ENCODE measurements at regions not wholly inside any gene's neighbourhood (a gene's known extent, or its start where the extent isn't known, plus 50 kb on each side); places are given as distances from the start of the nearest gene placed in this dataset.

DNA sequence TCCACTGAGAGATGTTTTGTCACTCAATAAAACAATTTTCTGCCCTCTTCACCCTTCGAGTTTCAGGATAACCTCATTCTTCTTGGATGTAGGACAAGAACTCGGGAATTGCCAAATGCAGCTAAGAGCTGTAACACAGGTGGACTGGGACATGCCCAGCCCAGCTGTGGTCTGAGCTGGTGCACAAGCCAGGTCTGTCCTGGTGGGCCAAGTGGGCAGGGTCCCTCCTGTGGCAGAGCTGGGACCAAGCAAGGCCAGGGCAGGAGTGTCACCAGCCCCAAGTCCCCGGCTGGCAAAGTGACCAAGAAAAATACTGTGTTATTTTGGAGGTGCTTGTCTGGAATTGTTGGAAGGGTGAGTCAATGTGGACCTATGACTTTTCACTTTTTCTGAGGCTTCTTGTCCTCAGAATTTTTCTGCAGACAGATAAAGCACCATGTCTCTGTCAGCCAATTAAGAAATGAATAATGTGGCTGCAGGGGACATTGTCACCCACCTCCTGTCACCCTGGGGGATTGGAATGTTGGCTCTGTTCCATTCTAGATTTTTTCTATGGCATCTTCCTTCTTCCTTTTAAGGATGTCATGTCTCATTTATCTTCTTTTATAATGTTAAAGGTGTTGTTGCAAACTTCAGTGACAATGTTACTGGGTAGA is 645.2 kb upstream of the EPHA6 start:
- no peak overlapping the region for H3K27ac Mint-ChIP-seq
- no peaks in the 10 kb centered on the region for H3K36me3 Mint-ChIP-seq
- H3K9me3 Mint-ChIP-seq: peaks cover 0 to 7% (median 3%) of the 10 kb centered on the region in 3 donors
- H3K4me3 Mint-ChIP-seq: no peak overlapping the region
- no peaks in the 10 kb centered on the region for H3K27me3 Mint-ChIP-seq
- peaks cover 0 to 2% (median 0%) of the 10 kb centered on the region in 3 donors for H3K4me1 Mint-ChIP-seq

- H3K27me3 Mint-ChIP-seq: no peaks in the 10 kb centered on the region
- H3K4me3 Mint-ChIP-seq: no peak overlapping the region
- peak overlapping the region in 1 of 3 donors; percentile 39 for H3K27ac Mint-ChIP-seq
- H3K9me3 Mint-ChIP-seq: peaks cover 0 to 12% (median 10%) of the 10 kb centered on the region in 3 donors
- H3K36me3 Mint-ChIP-seq: no peaks in the 10 kb centered on the region
- peaks cover 0 to 2% (median 0%) of the 10 kb centered on the region in 3 donors for H3K4me1 Mint-ChIP-seq
These were observed 641.5 kb upstream of the EPHA6 start for GRCh38 chr3:96172917-96173316.

- Mint-ChIP-seq H3K9me3 (peaks cover 0 to 12% (median 10%) of the 10 kb centered on the region in 3 donors), H3K36me3 (no peaks in the 10 kb centered on the region), H3K4me3 (no peak overlapping the region), H3K4me1 (no peaks in the 10 kb centered on the region), H3K27ac (no peak overlapping the region), H3K27me3 (no peaks in the 10 kb centered on the region)
These were observed 638.9 kb upstream of the EPHA6 start for GRCh38 chr3:96175500-96175899.

GRCh38 chr3:96182756-96183155 is 631.6 kb upstream of the EPHA6 start:
- Mint-ChIP-seq H3K27me3 (no peaks in the 10 kb centered on the region), H3K9me3 (peaks cover 4 to 6% (median 5%) of the 10 kb centered on the region in 3 donors), H3K36me3 (no peaks in the 10 kb centered on the region), H3K4me1 (no peaks in the 10 kb centered on the region), H3K27ac (no peak overlapping the region), H3K4me3 (no peak overlapping the region)

DNA sequence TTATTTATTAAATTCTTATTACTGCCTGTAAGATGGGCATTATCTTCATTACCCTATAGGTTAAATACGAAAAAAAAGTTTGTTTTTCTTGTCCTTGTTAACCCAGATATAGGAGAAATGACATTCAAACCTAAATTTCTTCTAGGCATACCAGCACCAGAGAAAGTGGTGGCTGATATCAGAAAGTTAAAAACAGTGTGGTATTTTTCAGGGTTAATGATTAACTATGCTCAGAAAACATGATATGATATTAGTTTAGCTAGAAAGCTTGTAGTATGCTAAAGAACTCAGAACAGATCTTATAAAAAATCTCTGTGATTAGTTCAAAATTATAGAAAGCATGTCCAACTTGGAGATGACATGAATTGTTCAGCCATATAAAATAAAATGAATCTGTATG is 630.5 kb upstream of the EPHA6 start:
- H3K4me1 Mint-ChIP-seq: no peaks in the 10 kb centered on the region

DNA sequence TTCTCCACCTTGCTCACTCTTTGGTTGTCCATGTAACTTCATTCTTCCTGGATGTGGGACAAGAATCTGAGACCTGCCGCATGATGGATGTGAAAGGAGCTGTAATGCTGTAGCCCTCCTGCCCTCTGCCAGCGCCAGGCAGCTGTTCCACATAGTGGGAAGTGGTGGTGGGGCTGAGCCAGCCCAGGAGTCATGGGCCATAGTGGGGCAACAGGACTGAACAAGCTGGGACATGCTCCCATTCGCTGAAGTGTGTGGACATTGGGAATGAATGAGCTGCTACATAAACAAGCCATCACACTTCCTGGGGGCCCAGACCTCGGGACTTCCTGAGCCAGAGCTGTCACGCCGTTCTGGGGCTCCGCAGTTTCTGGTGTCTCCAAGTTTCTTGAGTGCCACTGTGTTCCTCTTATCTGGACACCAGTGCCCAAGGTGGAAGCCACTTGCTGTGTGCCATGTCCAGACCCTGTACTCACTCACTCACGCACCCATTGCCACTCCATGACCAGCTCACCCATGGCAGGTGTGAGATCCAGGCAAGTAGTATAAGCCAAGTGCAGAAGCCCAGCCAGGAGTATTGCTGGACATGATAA is 624.3 kb upstream of the EPHA6 start:
- Mint-ChIP-seq H3K4me1 (no peaks in the 10 kb centered on the region), H3K27me3 (no peaks in the 10 kb centered on the region), H3K9me3 (peaks cover 0 to 10% (median 2%) of the 10 kb centered on the region in 3 donors), H3K4me3 (no peak overlapping the region), H3K27ac (no peak overlapping the region), H3K36me3 (no peaks in the 10 kb centered on the region)

More for the DNA sequence above, 630.5 kb upstream of the EPHA6 start:
- no peaks in the 10 kb centered on the region for H3K36me3 Mint-ChIP-seq
- peaks cover 4 to 9% (median 6%) of the 10 kb centered on the region in 3 donors for H3K9me3 Mint-ChIP-seq
- no peak overlapping the region for H3K27ac Mint-ChIP-seq
- H3K4me3 Mint-ChIP-seq: no peak overlapping the region
- no peaks in the 10 kb centered on the region for H3K27me3 Mint-ChIP-seq

GRCh38 chr3:96192966-96193550 is 621.3 kb upstream of the EPHA6 start:
- Mint-ChIP-seq H3K9me3 (peaks cover 2 to 10% (median 2%) of the 10 kb centered on the region in 3 donors), H3K27ac (no peak overlapping the region), H3K36me3 (no peaks in the 10 kb centered on the region)

DNA sequence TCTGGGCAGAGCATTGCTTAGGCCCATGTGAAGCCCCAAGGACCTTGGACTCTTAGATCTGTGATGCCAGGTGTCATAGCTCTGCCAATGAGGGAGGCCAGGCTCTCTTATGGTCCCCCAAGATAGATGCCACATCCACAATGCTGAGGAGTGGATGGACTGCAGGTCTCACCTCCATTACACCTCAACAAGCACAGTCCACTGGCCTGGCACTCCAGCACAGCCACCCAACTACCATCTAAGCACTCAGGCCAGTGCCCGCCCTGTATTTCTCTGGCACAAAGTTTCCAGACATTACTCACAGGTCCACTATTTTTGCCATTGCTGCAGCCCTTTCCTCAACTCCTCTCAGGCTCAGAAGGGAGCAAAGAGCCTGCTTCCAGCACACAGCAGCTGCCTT is 613.5 kb upstream of the EPHA6 start:
- no peaks in the 10 kb centered on the region for H3K4me1 Mint-ChIP-seq
- H3K27ac Mint-ChIP-seq: no peak overlapping the region
- no peak overlapping the region for H3K4me3 Mint-ChIP-seq
- peaks cover 2 to 7% (median 3%) of the 10 kb centered on the region in 3 donors for H3K9me3 Mint-ChIP-seq
- no peaks in the 10 kb centered on the region for H3K36me3 Mint-ChIP-seq
- H3K27me3 Mint-ChIP-seq: no peaks in the 10 kb centered on the region

More at GRCh38 chr3:96192966-96193550, 621.3 kb upstream of the EPHA6 start:
- Mint-ChIP-seq H3K27me3 (no peaks in the 10 kb centered on the region), H3K4me1 (no peaks in the 10 kb centered on the region), H3K4me3 (no peak overlapping the region)

GRCh38 chr3:96201463-96201862 is 612.9 kb upstream of the EPHA6 start:
- no peaks in the 10 kb centered on the region for H3K36me3 Mint-ChIP-seq
- no peaks in the 10 kb centered on the region for H3K27me3 Mint-ChIP-seq
- peaks cover 2 to 7% (median 3%) of the 10 kb centered on the region in 3 donors for H3K9me3 Mint-ChIP-seq
- no peak overlapping the region for H3K4me3 Mint-ChIP-seq
- no peaks in the 10 kb centered on the region for H3K4me1 Mint-ChIP-seq
- no peak overlapping the region for H3K27ac Mint-ChIP-seq

DNA sequence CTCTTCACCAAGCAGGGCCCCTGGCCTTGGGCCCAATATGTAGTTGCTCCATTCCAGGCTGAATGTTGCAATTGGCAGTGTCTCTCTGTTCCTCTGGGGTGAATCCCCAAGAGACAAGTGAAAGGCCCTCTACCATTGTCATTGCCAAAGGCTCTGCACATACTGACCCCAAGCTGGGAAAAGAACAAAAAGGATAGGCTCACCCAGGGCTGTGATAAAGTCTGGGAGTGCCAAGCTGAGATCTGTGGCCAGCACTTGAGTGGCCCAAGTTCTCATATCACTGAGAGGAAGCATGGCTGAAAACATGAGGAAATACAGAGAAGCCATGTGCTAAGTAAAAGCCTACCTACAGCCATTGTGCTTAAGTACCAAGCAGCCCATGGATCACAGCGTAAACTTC is 612.2 kb upstream of the EPHA6 start:
- Mint-ChIP-seq H3K9me3 (peaks cover 0 to 7% (median 3%) of the 10 kb centered on the region in 3 donors), H3K4me1 (no peaks in the 10 kb centered on the region), H3K27me3 (no peaks in the 10 kb centered on the region), H3K36me3 (no peaks in the 10 kb centered on the region), H3K27ac (no peak overlapping the region), H3K4me3 (no peak overlapping the region)

DNA sequence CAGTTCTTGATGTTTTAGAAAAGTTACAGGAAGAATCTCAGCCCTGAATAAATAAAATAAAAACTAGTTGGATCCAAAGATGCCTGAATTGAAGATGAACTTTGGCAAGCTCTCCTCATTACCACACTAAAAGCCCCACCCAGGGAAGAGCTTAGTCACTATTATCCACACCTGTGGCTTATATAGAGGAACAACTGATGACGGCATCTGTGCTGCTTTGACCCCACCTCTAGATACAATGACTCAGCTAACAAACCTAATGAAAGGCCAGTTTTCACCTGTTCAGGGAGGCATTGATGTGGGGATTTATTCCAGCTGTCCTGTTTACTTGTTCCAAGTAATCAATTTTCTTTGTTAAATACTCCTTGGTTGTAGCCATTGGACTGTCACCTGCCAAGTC is 604.7 kb upstream of the EPHA6 start:
- no peak overlapping the region for H3K27ac Mint-ChIP-seq

DNA sequence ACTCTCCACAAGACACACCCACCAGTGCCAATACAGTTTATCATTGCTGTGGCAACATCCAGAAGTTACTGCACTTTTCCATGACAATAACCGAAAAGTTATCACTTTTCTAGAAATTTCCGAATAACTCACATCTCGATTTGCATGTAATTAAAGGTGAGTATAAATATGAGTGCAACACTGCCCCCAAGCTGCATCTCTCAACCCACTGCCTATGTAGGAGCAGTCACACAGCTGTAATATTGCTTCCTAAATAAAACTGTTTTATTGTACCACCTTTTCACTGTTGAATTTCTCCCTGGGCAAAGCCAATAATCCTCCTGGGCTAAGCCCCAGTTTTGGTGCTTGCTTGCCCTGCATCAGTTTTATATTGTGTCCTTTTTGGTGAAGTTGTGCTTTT is 601.0 kb upstream of the EPHA6 start:
- Mint-ChIP-seq H3K36me3 (no peaks in the 10 kb centered on the region), H3K27me3 (no peaks in the 10 kb centered on the region), H3K9me3 (peaks cover 8 to 21% (median 11%) of the 10 kb centered on the region in 3 donors), H3K27ac (no peak overlapping the region), H3K4me1 (no peaks in the 10 kb centered on the region), H3K4me3 (no peak overlapping the region)

More for the DNA sequence above, 604.7 kb upstream of the EPHA6 start:
- Mint-ChIP-seq H3K36me3 (no peaks in the 10 kb centered on the region), H3K4me1 (no peaks in the 10 kb centered on the region), H3K4me3 (no peak overlapping the region), H3K27me3 (no peaks in the 10 kb centered on the region), H3K9me3 (peaks cover 4 to 12% (median 6%) of the 10 kb centered on the region in 3 donors)

- no peaks in the 10 kb centered on the region for H3K36me3 Mint-ChIP-seq
These were observed 599.5 kb upstream of the EPHA6 start for GRCh38 chr3:96214941-96215340.

DNA sequence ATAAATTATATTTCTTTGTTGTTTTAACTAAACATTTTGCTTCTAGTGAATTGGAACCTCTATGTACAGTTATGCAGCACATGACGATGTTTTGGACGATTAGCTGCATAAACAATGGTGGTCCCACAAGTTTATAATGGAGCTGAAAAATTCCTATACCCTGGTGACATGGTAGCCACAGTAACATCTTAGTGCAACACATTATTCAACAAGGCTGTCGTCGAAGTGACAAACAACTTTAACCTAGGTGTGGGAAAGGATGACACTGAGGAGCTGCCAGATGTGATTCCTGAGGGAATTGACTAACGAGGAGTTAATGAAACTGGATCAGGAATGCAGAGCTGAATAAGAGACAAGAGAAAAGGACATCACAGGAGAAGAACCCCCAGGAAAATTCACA is 588.9 kb upstream of the EPHA6 start:
- no peak overlapping the region for H3K27ac Mint-ChIP-seq
- H3K4me1 Mint-ChIP-seq: no peaks in the 10 kb centered on the region
- H3K9me3 Mint-ChIP-seq: peaks cover 0 to 3% (median 0%) of the 10 kb centered on the region in 3 donors
- H3K36me3 Mint-ChIP-seq: peaks cover 1% of the 10 kb centered on the region
- H3K4me3 Mint-ChIP-seq: no peak overlapping the region
- H3K27me3 Mint-ChIP-seq: no peaks in the 10 kb centered on the region

More at GRCh38 chr3:96214941-96215340, 599.5 kb upstream of the EPHA6 start:
- H3K9me3 Mint-ChIP-seq: peaks cover 3 to 19% (median 13%) of the 10 kb centered on the region in 3 donors
- no peak overlapping the region for H3K27ac Mint-ChIP-seq
- no peaks in the 10 kb centered on the region for H3K27me3 Mint-ChIP-seq
- H3K4me3 Mint-ChIP-seq: no peak overlapping the region
- no peaks in the 10 kb centered on the region for H3K4me1 Mint-ChIP-seq

DNA sequence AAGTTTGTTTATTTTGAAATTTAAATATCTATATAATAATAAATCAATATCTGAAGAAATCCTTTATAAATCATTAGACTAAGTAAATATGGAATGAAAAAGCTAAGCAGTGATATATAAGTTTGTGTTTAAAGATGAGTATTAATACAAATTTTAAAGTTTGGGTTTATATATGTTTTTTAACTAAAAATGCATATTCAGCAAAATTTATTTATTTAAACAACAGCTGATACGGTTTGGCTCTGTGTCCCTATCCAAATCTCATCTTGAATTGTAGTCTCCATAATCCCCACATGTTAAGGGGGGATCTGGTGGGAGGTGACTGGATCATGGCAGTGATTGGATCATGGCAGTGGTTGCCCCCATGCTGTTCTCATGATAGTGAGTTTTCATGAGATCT is 580.7 kb upstream of the EPHA6 start:
- Mint-ChIP-seq H3K4me1 (no peaks in the 10 kb centered on the region), H3K9me3 (peaks cover 0 to 15% (median 5%) of the 10 kb centered on the region in 3 donors), H3K27me3 (no peaks in the 10 kb centered on the region), H3K4me3 (no peak overlapping the region), H3K27ac (no peak overlapping the region), H3K36me3 (no peaks in the 10 kb centered on the region)
